K562 (cell line): ENCODE measurements at regions not wholly inside any gene's neighbourhood (a gene's known extent, or its start where the extent isn't known, plus 50 kb on each side); places are given as distances from the start of the nearest gene placed in this dataset.
"Not testable (repeated sequence)": the region's sequence is repeated elsewhere in the genome, so short reads cannot be mapped to it uniquely, and the experiment has no call there.

Experiments
- EP300 ChIP-seq: IDR thresholded peaks from 2 replicates; pipeline ENCODE4 v1.6.1; 2012; ENCODE audit warnings: low read length, improper control_type of control experiment
- FOXJ3 ChIP-seq: sonication (generic); formaldehyde crosslinking; IDR thresholded peaks from 2 replicates; pipeline ENCODE4 v1.4.0; 2020; ENCODE audit warnings: mild to moderate bottlenecking, missing genetic modification reagents
- SMC3 ChIP-seq: conservative IDR thresholded peaks from 2 replicates; pipeline ENCODE4 v1.6.1; 2011; ENCODE audit warnings: low read depth, low read length, improper control_type of control experiment; ENCODE audit not compliant: insufficient read depth
- SP1 ChIP-seq: sonication (generic); formaldehyde crosslinking; IDR thresholded peaks from 2 replicates; pipeline ENCODE4 v1.8.1; 2022; ENCODE audit warnings: mild to moderate bottlenecking, missing genetic modification reagents
- ZNF311 ChIP-seq: fragments of 250-450 bp; sonication (Bioruptor Pico); IDR thresholded peaks from 2 replicates; pipeline ENCODE4 v1.4.0; 2020; ENCODE audit warnings: mild to moderate bottlenecking, moderate library complexity

- TF ChIP-seq EP300; SP1; ZNF311; FOXJ3 (CRISPR knock-in tag): not testable (repeated sequence)
- peak; percentile 38; the same call in 1 of the 2 replicates for TF ChIP-seq SMC3
Observed at GRCh38 chr15:77875066-77875721, 202.3 kb downstream of the TBC1D2B start.
